Right lobe of liver (tissue), 6 donors: ENCODE measurements at regions not wholly inside any gene's neighbourhood (a gene's known extent, or its start where the extent isn't known, plus 50 kb on each side); places are given as distances from the start of the nearest gene placed in this dataset.

ENCODE experiments used
- ATAC-seq, 4 donors: fragments of 200-7000 bp; cut with Tn5 transposase; one replicate each; pipeline ENCODE4 v1.9.1; 2020; ENCODE audit warnings: mild to moderate bottlenecking in 4 of 4, moderate library complexity in 4 of 4
- DNase-seq, 3 donors: peaks; one replicate each; pipeline ENCODE4 v3.0.0-alpha.2; 2020
- H3K27ac ChIP-seq, 3 donors: fragments of 200-600 bp; one replicate each; pipeline ENCODE4 v1.8.0; 2022
- H3K27me3 ChIP-seq, 2 donors: fragments of 200-600 bp; one replicate each; pipeline ENCODE4 v1.8.0; 2022
- H3K36me3 ChIP-seq, 4 donors: fragments of 200-600 bp; sonication (generic) in 1 of 4; one replicate each; pipeline versions ENCODE4 v1.5.1 to v1.8.0; 2017 to 2022; ENCODE audit warnings: control low read depth in 1 of 4
- H3K4me1 ChIP-seq, 4 donors: fragments of 200-600 bp; sonication (generic) in 1 of 4; one replicate each; pipeline versions ENCODE4 v1.5.1 to v1.8.0; 2017 to 2022; ENCODE audit warnings: control low read depth in 1 of 4
- H3K4me3 ChIP-seq, 3 donors: fragments of 200-600 bp; one replicate each; pipeline ENCODE4 v1.8.0; 2022
- H3K9me3 ChIP-seq, 4 donors: fragments of 200-600 bp; sonication (generic) in 1 of 4; one replicate each; pipeline versions ENCODE4 v1.5.1 to v1.8.0; 2017 to 2022; ENCODE audit warnings: control low read depth in 1 of 4
- POLR2A ChIP-seq: fragments of 450-650 bp; IDR thresholded peaks from one replicate; pipeline ENCODE4 v1.6.1; 2017; ENCODE audit warnings: antibody characterized with exemption, mild to moderate bottlenecking
- WGBS: methylation state at CpG from one replicate; pipeline ENCODE4 v1.1.6; 2018; ENCODE audit warnings: low coverage, low lambda C conversion rate; ENCODE audit not compliant: insufficient coverage; ENCODE audit errors: missing lambda C conversion rate; 5-methylcytosine and 5-hydroxymethylcytosine counted together
- intact Hi-C, 2 donors: fragments of 100-400 bp; cut with DNase I; formaldehyde crosslinking; loops; one replicate each; pipeline versions ENCODE4 v1.11.2 to v1.14.1; 2022
- TF ChIP-seq, protein P1 (sequence below), 4 donors: fragments of 200-600 bp in 3 of 4; fragments of 450-650 bp in 1 of 4; IDR thresholded peaks; one replicate each; pipeline versions ENCODE4 v1.5.1 to v1.8.0; 2016 to 2022; ENCODE audit warnings: antibody characterized with exemption in 4 of 4, mild to moderate bottlenecking in 2 of 4
- donor health status: DM: no; HTN: yes; CAD: no.
- donor health status: DM: no; HTN: no; CAD: no.
- donor health status: DM: no; HTN: no; CAD: no.
- donor health status: DM: no; HTN: yes; CAD: no.
- donor health status: DM: no; HTN: yes; CAD: no.

GRCh38 chrX:128739539-128739938 lies 687.3 kb upstream of the ACTRT1 start:
- TF ChIP-seq, protein P1, sequence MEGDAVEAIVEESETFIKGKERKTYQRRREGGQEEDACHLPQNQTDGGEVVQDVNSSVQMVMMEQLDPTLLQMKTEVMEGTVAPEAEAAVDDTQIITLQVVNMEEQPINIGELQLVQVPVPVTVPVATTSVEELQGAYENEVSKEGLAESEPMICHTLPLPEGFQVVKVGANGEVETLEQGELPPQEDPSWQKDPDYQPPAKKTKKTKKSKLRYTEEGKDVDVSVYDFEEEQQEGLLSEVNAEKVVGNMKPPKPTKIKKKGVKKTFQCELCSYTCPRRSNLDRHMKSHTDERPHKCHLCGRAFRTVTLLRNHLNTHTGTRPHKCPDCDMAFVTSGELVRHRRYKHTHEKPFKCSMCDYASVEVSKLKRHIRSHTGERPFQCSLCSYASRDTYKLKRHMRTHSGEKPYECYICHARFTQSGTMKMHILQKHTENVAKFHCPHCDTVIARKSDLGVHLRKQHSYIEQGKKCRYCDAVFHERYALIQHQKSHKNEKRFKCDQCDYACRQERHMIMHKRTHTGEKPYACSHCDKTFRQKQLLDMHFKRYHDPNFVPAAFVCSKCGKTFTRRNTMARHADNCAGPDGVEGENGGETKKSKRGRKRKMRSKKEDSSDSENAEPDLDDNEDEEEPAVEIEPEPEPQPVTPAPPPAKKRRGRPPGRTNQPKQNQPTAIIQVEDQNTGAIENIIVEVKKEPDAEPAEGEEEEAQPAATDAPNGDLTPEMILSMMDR (IDR thresholded peaks at IDR 0.05) = no peak
- no peak for TF ChIP-seq POLR2A
- no peaks in the 10 kb centered on the region for H3K36me3 ChIP-seq
- ATAC-seq = peak in 3 of 4 donors; percentile 44 to 69 (median 68)
- DNase-seq = no peak
- no peaks in the 10 kb centered on the region for H3K9me3 ChIP-seq
- intact Hi-C loops = no loop called here
- WGBS = 21% methylated on average over 1 of the region's 1 CpG
- no peaks in the 10 kb centered on the region for H3K27me3 ChIP-seq
- H3K4me3 ChIP-seq = no peak overlapping the region
- H3K4me1 ChIP-seq = no peaks in the 10 kb centered on the region
- H3K27ac ChIP-seq = no peak overlapping the region

GRCh38 chrX:128728943-128729342 lies 676.7 kb upstream of the ACTRT1 start:
- no peak for TF ChIP-seq POLR2A
- TF ChIP-seq, protein P1 (IDR thresholded peaks at IDR 0.05) = no peak
- DNase-seq (no peak), ATAC-seq (no peak)
- no peaks in the 10 kb centered on the region for H3K36me3 ChIP-seq
- H3K4me1 ChIP-seq = no peaks in the 10 kb centered on the region
- H3K4me3 ChIP-seq = no peak overlapping the region
- H3K27ac ChIP-seq = no peak overlapping the region
- WGBS = 63% methylated on average over 1 of the region's 1 CpG
- H3K27me3 ChIP-seq = peaks cover 0 to 7% of the 10 kb centered on the region in 2 donors
- intact Hi-C loops = no loop called here
- H3K9me3 ChIP-seq = no peaks in the 10 kb centered on the region

DNA sequence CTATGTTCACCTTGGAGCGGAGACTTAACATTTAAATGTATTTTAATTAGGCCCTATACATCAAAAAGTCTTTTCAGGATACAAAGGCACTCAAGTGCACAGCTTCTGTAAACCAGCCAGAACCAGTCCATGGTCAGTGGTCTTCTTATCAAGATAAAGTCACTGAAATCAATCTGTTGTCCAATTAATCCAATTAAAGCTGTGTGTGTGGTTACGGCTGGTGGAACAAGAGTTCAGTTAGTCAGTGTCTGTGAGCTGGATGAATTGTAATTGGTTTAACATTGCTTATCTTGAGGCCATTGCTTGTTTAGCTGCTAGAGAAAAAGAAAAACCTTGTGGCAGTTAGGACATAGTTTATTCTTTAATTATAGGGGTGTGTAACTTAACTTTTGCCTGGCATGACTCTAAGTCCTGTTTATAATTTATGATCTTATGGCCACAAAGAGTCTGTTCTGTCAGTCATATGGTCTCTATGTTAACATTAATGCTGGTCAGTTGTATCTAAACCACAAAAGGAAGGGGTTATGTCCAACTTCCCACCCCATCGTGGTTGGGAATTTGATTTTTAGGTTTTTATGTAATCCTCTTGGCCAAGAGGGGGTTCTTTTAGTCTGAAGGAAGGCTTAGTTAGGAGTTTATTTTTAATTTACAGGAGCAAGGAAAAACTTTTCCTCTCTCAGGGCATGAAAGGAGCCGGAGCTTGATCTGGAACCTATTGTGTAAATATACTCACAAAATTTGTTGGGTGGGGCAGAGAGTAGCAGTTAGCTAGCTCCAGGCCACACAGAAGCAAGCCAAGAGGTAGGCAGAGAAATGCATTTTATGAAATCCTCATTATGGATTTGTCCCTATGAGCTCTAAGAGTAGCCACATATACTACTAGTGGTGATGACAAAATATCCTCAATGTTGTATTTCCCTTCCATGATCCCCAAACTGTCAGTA lies 665.7 kb upstream of the ACTRT1 start:
- ATAC-seq (no peak), DNase-seq (no peak)
- H3K36me3 ChIP-seq = no peaks in the 10 kb centered on the region
- H3K4me3 ChIP-seq = no peak overlapping the region
- no peaks in the 10 kb centered on the region for H3K4me1 ChIP-seq
- TF ChIP-seq, protein P1 (IDR thresholded peaks at IDR 0.05) = no peak
- TF ChIP-seq POLR2A = no peak
- H3K27ac ChIP-seq = no peak overlapping the region
- intact Hi-C loops = no loop called here
- H3K27me3 ChIP-seq = no peaks in the 10 kb centered on the region
- H3K9me3 ChIP-seq = no peaks in the 10 kb centered on the region
- 63% methylated on average over 4 of the region's 4 CpGs for WGBS

DNA sequence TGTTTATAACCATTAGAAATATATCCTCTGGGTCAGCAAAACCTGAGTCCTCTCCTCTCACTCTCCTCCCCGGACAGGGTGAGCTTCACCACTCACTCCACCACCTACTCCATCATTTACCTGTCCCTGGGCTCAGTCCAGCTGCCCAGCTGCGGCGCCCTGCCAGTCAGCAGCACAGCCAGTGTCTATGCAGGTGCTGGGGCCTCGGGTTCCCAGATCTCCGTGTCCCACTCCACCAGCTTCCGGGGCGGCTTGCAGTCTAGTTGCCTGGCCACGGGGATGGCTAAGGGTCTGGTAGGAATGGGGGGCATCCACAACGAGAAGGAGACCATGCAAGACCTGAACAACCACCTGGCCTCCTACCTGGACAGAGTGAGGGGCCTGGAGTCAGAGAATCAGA lies 662.2 kb upstream of the ACTRT1 start:
- TF ChIP-seq POLR2A = no peak
- TF ChIP-seq, protein P1 (IDR thresholded peaks at IDR 0.05) = no peak
- Histone ChIP-seq H3K36me3 (no peaks in the 10 kb centered on the region), H3K4me1 (no peaks in the 10 kb centered on the region), H3K4me3 (no peak overlapping the region), H3K9me3 (no peaks in the 10 kb centered on the region), H3K27me3 (no peaks in the 10 kb centered on the region), H3K27ac (no peak overlapping the region)
- 68% methylated on average over 6 of the region's 9 CpGs for WGBS
- DNase-seq (peak in 1 of 3 donors; percentile 35), ATAC-seq (no peak)
- intact Hi-C loops = no loop called here
